ENCODE measurements at regions not wholly inside any gene's neighbourhood (a gene's known extent, or its start where the extent isn't known, plus 50 kb on each side); places are given as distances from the start of the nearest gene placed in this dataset.
"Not testable (repeated sequence)": the region's sequence is repeated elsewhere in the genome, so short reads cannot be mapped to it uniquely, and the experiment has no call there.

DNA sequence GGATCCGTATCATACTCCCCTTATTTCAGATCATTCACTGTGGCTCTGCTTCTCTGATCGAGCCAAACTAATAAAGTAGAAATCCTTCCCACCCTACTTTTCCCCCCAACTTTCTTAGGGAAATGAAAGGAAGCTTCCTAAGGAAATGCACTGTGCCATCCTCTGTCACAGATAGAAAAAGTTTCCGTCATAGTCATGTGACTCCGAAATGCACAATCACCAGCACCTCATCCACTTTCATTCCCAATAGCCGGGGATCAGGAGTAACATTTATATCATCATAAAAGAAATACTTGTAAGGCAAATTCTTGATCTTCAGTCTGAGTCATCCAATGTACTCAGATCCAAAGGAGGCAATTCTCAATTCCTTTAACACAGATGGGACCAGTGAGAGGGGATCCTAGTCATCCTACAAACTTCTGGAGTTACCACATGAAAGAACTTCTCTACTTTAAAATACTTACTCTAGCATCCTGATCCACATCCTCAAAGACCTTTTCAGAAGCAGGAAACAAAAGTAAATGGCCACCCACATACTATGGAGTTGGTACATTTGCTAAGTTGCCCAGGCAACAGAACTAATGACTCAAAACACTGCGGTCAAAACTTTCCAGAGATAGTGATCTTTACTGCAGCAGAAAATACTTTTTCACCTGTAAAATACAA is 97.8 kb upstream of the ZC3H11B start:
- CTCF ChIA-PET: no interaction called here
- Mint-ChIP-seq H3K36me3 (no peaks in the 10 kb centered on the region), H3K4me3 (no peak overlapping the region), H3K9me3 (ENCODE audit: low read depth) (peaks cover 2% of the 10 kb centered on the region), H3K27me3 (no peaks in the 10 kb centered on the region), H3K4me1 (no peaks in the 10 kb centered on the region), H3K27ac (no peak overlapping the region)
- ATAC-seq (no peak), DNase-seq (no peak)

DNA sequence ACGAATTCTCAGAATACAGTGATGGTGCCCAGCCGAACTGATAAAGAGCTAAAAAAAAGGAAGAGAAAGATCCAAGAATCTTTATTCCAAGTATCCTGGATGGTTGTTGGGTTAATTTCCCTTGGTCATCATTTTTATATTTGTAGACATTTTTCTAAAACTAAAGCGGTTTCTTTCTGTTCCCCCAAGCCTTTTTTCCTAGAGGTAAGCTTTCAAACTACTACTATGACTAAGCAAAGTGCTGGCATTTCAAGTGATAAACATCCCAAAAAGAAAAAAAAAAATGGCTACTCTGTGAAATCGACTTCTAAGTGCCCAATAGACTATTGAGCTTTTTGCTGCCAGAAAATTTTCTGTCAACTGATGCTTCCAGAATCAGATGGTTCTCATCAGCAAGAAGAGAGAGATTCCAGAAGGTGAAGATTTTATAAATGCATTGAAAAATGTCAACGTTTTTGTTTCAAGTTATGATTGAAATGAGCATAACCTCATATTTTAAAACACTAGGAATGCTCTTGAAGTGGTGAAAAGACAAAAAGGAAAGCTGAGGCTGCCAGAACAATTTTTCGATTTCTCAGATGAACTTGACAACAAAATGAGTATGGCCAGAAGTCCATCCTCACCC is 96.1 kb upstream of the ZC3H11B start:
- DNase-seq (no peak), ATAC-seq (no peak)
- CTCF ChIA-PET: no interaction called here
- Mint-ChIP-seq H3K9me3 (ENCODE audit: low read depth) (peaks cover 2% of the 10 kb centered on the region), H3K36me3 (no peaks in the 10 kb centered on the region), H3K27me3 (no peaks in the 10 kb centered on the region), H3K27ac (no peak overlapping the region), H3K4me3 (no peak overlapping the region), H3K4me1 (no peaks in the 10 kb centered on the region)

DNA sequence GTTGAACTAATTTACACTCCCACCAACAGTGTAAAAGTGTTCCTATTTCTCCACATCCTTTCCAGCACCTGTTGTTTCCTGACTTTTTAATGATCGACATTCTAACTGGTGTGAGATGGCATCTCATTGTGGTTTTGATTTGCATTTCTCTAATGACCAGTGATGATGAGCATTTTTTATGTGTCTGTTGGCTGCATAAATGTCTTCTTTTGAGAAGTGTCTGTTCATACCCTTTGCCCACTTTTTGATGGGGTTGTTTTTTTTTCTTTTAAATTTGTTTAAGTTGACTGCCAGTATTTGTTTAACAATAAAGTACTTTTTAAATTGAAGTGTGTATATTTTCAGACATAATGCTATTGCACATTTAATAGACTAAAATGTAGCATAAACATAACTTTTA is 95.0 kb upstream of the ZC3H11B start:
- H3K4me1 Mint-ChIP-seq; H3K36me3 Mint-ChIP-seq; ATAC-seq; H3K27ac Mint-ChIP-seq; H3K27me3 Mint-ChIP-seq; H3K9me3 Mint-ChIP-seq (ENCODE audit: low read depth); H3K4me3 Mint-ChIP-seq; CTCF ChIA-PET; DNase-seq: not testable (repeated sequence)

DNA sequence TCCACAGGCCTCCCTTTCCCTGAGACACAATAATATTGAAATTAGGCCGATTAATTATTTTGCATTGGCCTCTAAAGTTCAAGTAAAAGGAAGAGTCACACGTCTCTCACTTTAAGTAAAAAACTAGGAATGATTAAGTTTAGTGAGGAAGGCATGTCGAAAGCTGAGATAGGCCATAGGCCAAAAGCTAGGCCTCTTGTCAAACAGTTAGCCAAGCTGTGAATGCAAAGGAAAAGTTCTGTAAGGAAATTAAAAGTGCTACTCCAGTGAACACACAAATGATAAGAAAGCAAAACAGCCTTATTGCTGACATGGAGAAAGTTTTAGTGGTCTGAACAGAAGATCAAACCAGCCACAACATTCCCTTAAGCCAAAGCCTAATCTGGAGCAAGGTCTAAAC is 91.4 kb upstream of the ZC3H11B start:
- ATAC-seq; H3K9me3 Mint-ChIP-seq (ENCODE audit: low read depth); H3K36me3 Mint-ChIP-seq: not testable (repeated sequence)

DNA sequence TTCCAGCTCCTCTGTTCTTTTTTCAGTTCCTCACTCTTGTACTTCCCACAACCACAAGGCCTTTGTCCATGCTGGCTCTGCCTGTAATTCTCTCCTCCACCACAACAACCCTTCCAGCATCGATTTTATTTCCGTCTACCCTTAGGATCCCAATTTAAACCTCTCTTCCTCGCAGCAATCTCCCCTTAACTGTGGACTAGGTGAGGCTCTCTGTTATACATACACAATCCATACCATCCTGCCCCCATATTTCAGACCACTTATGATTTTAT is 90.4 kb upstream of the ZC3H11B start:
- H3K27ac Mint-ChIP-seq: no peak overlapping the region
- DNase-seq (no peak), ATAC-seq (no peak)
- H3K36me3 Mint-ChIP-seq: no peaks in the 10 kb centered on the region
- no peaks in the 10 kb centered on the region for H3K4me1 Mint-ChIP-seq
- no peaks in the 10 kb centered on the region for H3K27me3 Mint-ChIP-seq
- H3K9me3 Mint-ChIP-seq (ENCODE audit: low read depth): no peaks in the 10 kb centered on the region
- CTCF ChIA-PET: no interaction called here
- no peak overlapping the region for H3K4me3 Mint-ChIP-seq

More for the DNA sequence above, 91.4 kb upstream of the ZC3H11B start:
- DNase-seq, H3K4me1 Mint-ChIP-seq, CTCF ChIA-PET, H3K4me3 Mint-ChIP-seq, H3K27ac Mint-ChIP-seq, H3K27me3 Mint-ChIP-seq: not testable (repeated sequence)

DNA sequence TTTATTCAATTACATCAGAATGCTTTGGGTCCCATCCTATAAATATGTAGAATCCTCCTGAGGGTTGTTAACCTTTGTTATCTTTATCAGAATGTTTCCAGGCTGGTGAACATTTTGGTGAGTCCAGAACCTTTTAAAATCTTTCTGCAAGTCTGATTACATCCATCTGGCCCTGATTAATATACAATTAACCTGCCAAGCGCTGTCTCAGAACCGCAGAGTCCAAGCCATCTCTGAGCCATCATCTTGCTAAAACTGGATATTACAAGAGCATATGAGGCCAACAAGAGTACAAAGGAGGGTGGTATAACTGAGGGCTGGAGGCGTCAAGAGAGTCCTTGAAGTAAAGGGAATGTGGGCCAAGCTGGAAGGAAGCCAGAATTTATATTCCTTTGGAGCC is 88.6 kb upstream of the ZC3H11B start:
- Mint-ChIP-seq H3K9me3 (ENCODE audit: low read depth) (peaks cover 2% of the 10 kb centered on the region), H3K27me3 (no peaks in the 10 kb centered on the region), H3K4me3 (no peak overlapping the region), H3K4me1 (no peaks in the 10 kb centered on the region), H3K36me3 (no peaks in the 10 kb centered on the region), H3K27ac (no peak overlapping the region)
- DNase-seq: no peak
- CTCF ChIA-PET: no interaction called here
- no peak for ATAC-seq

DNA sequence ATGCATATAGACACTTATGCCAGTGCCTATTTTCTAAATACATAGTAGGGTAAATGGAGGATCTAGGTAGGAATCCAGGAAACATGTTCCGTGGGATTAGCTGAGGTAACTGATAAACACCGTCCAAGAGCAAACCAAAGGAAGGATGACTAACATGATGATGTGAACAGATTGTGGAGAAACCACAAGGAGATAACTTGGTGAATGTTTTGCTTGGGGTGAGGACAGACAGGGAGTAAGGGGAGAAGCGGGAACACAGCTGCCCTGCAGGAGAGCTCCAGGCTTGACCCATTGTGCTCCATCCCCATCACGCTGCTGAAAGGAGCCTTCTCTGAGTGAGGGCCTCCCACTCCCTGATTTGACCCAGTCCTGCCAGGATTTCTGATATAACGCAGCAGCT is 87.0 kb upstream of the ZC3H11B start:
- Mint-ChIP-seq H3K4me3 (no peak overlapping the region), H3K36me3 (no peaks in the 10 kb centered on the region), H3K27ac (no peak overlapping the region), H3K9me3 (ENCODE audit: low read depth) (peaks cover 2% of the 10 kb centered on the region), H3K4me1 (no peaks in the 10 kb centered on the region), H3K27me3 (no peaks in the 10 kb centered on the region)
- DNase-seq: no peak
- no peak for ATAC-seq
- CTCF ChIA-PET: no interaction called here

DNA sequence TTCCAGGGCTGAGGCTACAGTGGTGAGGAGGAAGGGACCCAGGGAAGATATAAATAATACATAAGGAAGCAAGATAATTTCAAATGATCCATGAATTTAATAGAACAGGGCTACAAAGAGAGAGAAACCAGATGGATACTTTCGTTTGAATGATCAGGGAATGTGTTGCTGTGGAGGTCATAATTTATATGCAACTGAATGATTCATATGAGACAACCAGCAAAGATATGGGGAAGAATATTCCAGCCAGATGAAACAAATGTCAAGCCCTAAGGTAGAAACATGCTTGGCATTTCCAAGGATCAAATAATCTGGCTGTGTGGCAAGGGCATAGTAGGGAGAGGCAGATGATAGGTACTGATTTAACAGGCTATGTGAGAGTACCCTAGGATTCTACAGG is 84.8 kb upstream of the ZC3H11B start:
- Mint-ChIP-seq H3K4me3 (no peak overlapping the region), H3K9me3 (ENCODE audit: low read depth) (peaks cover 2% of the 10 kb centered on the region), H3K4me1 (no peaks in the 10 kb centered on the region), H3K27ac (no peak overlapping the region), H3K27me3 (no peaks in the 10 kb centered on the region), H3K36me3 (no peaks in the 10 kb centered on the region)
- CTCF ChIA-PET: no interaction called here
- ATAC-seq (no peak), DNase-seq (no peak)

DNA sequence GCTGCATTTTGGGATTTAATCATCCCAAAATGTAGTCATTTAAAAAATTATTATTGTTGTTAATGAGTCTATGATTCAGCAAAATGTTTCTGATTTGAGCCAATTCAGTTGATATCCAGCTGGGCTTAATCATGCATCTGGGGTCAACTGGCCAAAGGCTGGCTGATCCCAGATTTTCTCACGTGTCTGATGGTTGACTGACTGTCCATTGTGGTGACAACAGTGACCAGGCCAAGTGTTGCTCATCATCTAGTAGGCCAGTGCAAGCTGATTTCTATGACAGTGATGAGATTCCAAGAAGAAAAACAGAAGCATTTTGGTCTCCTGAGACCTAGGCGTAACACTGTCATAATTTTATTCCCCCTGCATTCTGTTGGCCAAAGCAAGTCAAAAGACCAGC is 80.1 kb upstream of the ZC3H11B start:
- H3K4me1 Mint-ChIP-seq: no peaks in the 10 kb centered on the region
- DNase-seq (no peak), ATAC-seq (no peak)
- peaks cover under 1% of the 10 kb centered on the region for H3K9me3 Mint-ChIP-seq (ENCODE audit: low read depth)
- no peaks in the 10 kb centered on the region for H3K27me3 Mint-ChIP-seq
- CTCF ChIA-PET: no interaction called here
- no peak overlapping the region for H3K4me3 Mint-ChIP-seq
- H3K27ac Mint-ChIP-seq: no peak overlapping the region
- no peaks in the 10 kb centered on the region for H3K36me3 Mint-ChIP-seq

DNA sequence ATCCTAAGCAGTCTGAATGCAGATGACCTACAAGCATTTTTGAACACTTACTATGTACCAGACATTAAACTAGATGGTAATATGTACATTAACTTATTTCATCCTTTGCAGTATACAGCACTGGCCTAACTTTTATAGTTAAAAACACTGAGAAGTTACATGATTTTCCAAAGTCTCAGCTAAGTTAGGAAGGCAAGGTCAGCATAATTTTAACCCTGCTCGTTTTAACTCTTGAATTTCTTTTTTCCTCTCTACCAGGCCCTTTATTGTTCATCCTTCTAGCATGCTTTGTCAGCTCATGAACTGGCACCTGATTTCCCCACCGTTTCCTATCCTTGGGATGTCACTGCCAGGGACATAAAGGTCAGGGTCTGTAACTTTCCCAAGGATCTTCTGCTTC is 76.9 kb upstream of the ZC3H11B start:
- no peak for ATAC-seq
- Mint-ChIP-seq H3K4me3 (no peak overlapping the region), H3K27ac (no peak overlapping the region), H3K4me1 (no peaks in the 10 kb centered on the region), H3K36me3 (no peaks in the 10 kb centered on the region), H3K9me3 (ENCODE audit: low read depth) (no peaks in the 10 kb centered on the region), H3K27me3 (no peaks in the 10 kb centered on the region)
- DNase-seq: no peak
- CTCF ChIA-PET: no interaction called here

DNA sequence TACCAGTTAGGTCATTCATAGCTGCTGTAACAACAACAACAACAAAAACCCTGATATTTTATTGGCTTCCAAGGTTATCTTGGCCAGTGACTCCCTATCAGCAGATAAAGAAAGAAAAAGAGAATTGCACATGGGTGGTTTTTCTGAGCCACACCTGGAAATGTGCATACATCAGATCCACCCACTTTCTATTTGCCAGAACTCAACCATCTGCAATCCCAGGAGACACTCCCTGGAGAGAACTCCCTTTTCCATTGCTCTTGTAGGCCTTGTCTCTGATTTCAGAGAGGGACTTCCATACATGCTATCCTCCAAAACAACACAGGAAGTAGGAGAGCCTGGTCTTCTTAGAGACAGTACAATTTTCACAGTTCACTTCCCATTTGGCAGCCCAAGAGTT is 74.9 kb upstream of the ZC3H11B start:
- CTCF ChIA-PET: no interaction called here
- H3K4me1 Mint-ChIP-seq: no peaks in the 10 kb centered on the region
- ATAC-seq (no peak), DNase-seq (no peak)
- no peaks in the 10 kb centered on the region for H3K9me3 Mint-ChIP-seq (ENCODE audit: low read depth)
- H3K27me3 Mint-ChIP-seq: no peaks in the 10 kb centered on the region
- no peak overlapping the region for H3K4me3 Mint-ChIP-seq
- no peaks in the 10 kb centered on the region for H3K36me3 Mint-ChIP-seq
- H3K27ac Mint-ChIP-seq: no peak overlapping the region

DNA sequence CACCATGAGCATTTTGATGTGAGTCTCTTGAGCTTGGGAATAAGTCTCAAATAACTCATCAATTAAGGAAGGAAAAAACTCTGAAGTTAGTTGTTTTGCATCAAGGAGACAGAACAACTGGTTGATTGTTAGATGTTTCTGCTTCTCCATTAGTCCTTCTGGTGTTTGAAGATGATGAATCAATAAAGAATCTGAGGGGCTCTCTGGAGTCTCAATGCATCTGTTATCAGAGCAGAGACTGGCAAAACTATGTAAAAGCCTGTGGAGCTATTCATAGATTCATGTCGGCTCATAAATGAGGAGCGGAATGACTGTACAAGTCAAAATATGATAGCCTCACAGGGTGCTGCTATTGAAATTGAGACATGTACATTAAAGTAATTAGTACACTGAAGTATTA is 73.3 kb upstream of the ZC3H11B start:
- DNase-seq: no peak
- no peaks in the 10 kb centered on the region for H3K4me1 Mint-ChIP-seq
- H3K4me3 Mint-ChIP-seq: no peak overlapping the region
- CTCF ChIA-PET: no interaction called here
- no peak for ATAC-seq
- H3K27me3 Mint-ChIP-seq: no peaks in the 10 kb centered on the region
- H3K9me3 Mint-ChIP-seq (ENCODE audit: low read depth): no peaks in the 10 kb centered on the region
- H3K27ac Mint-ChIP-seq: no peak overlapping the region
- no peaks in the 10 kb centered on the region for H3K36me3 Mint-ChIP-seq

DNA sequence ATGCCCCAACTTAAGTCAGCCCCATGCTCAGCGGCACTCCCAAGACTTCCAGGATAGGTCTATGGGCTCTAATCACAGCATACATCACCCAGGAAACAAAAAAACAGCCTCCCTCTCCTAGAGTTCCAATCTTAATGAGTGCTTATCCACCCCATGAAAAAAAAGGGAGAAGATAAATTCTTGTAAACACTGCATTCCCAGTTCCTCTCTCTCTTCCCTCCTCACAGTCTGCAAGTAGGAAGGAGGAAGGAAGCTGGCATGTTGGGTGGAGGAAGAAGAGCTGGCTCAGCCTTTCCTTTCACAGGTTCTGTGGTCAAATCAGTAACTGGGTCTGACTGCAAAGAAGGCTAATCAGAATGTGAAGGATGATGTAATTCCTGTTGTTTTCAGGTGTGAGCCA is 69.9 kb upstream of the ZC3H11B start:
- CTCF ChIA-PET: no interaction called here
- ATAC-seq (no peak), DNase-seq (no peak)
- Mint-ChIP-seq H3K27ac (no peak overlapping the region), H3K36me3 (no peaks in the 10 kb centered on the region), H3K4me3 (no peak overlapping the region), H3K27me3 (no peaks in the 10 kb centered on the region), H3K4me1 (no peaks in the 10 kb centered on the region), H3K9me3 (ENCODE audit: low read depth) (no peaks in the 10 kb centered on the region)

DNA sequence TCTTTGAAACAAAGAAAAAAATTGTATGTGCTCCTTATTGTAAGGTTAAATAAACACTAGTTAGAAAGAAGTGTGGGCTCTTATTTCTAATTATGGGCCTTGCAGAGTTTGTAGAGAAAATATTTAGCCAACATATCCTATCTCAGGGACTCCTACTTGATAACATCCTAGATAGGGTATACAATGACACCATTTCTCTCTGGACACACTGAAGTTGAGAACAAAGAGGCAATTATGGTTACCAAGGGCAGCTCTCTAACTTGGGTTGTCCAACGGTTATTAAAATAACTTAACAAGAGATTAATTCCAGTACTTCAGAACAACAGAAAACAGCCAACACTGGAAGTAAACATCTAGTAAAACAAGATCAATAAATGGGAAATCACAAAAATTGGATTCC is 69.0 kb upstream of the ZC3H11B start:
- no peak for ATAC-seq

More for the DNA sequence above, 69.0 kb upstream of the ZC3H11B start:
- H3K9me3 Mint-ChIP-seq (ENCODE audit: low read depth): no peaks in the 10 kb centered on the region
- no peak overlapping the region for H3K4me3 Mint-ChIP-seq
- no peak overlapping the region for H3K27ac Mint-ChIP-seq
- H3K27me3 Mint-ChIP-seq: no peaks in the 10 kb centered on the region
- H3K36me3 Mint-ChIP-seq: no peaks in the 10 kb centered on the region
- no peaks in the 10 kb centered on the region for H3K4me1 Mint-ChIP-seq
- CTCF ChIA-PET: no interaction called here
- no peak for DNase-seq
